H1 (cell line): ENCODE measurements at regions not wholly inside any gene's neighbourhood (a gene's known extent, or its start where the extent isn't known, plus 50 kb on each side); places are given as distances from the start of the nearest gene placed in this dataset.

ENCODE experiments used
- CTCF ChIA-PET: fragments of 300-600 bp; sonication (Branson Sonifier 250); formaldehyde crosslinking; loops from one replicate; lab custom pipeline; 2021; ENCODE audit not compliant: partially characterized antibody; lab: Charles Lee
- POLR2A ChIA-PET: fragments of 300-600 bp; sonication (Branson Sonifier 250); formaldehyde crosslinking; loops from one replicate; lab custom pipeline; 2021; ENCODE audit warnings: inconsistent platforms; ENCODE audit not compliant: partially characterized antibody; lab: Charles Lee
- DNase-seq, 2 experiments: peaks; one replicate each; pipeline versions ENCODE4 v3.0.0 to v3.0.0-alpha.2; 2010 to 2022; ENCODE audit warnings: low spot score in 2 of 2, low read depth in 1 of 2, mixed read lengths in 1 of 2
- FAIRE-seq: peaks from 2 replicates; lab custom pipeline; 2011; peaks lifted over from hg19 to GRCh38; lab: Jason Lieb, UNC
- H2AFZ ChIP-seq: 2 replicates; pipeline ENCODE4 v1.8.1; 2012; ENCODE audit warnings: low read length, inconsistent platforms
- H2AK5ac ChIP-seq: 2 replicates; pipeline ENCODE4 v1.6.1; 2013; ENCODE audit warnings: low read depth, low read length
- H2BK120ac ChIP-seq: replicated peaks from 2 replicates; pipeline ENCODE3; 2013; ENCODE audit warnings: low read depth, low read length, inconsistent platforms
- H2BK12ac ChIP-seq: 2 replicates; pipeline ENCODE4 v1.6.1; 2013; ENCODE audit warnings: low read depth, low read length
- H2BK15ac ChIP-seq: 2 replicates; pipeline ENCODE4 v1.6.1; 2013; ENCODE audit warnings: low read length
- H2BK20ac ChIP-seq: 2 replicates; pipeline ENCODE4 v1.6.1; 2013; ENCODE audit warnings: low read length
- H2BK5ac ChIP-seq: 2 replicates; pipeline ENCODE4 v1.6.1; 2013; ENCODE audit warnings: low read depth, low read length
- H3K14ac ChIP-seq: 2 replicates; pipeline ENCODE4 v1.6.1; 2013; ENCODE audit warnings: inconsistent platforms; ENCODE audit not compliant: insufficient read length
- H3K18ac ChIP-seq: 2 replicates; pipeline ENCODE4 v1.6.1; 2013; ENCODE audit warnings: low read length; ENCODE audit errors: extremely low read depth
- H3K23ac ChIP-seq: 2 replicates; pipeline ENCODE4 v1.6.1; 2013; ENCODE audit warnings: inconsistent platforms; ENCODE audit not compliant: insufficient read length
- H3K23me2 ChIP-seq: 2 replicates; pipeline ENCODE4 v1.6.1; 2013; ENCODE audit warnings: low read depth, low read length
- H3K27ac ChIP-seq: 2 replicates; pipeline ENCODE4 v1.6.1; 2011; ENCODE audit warnings: low read depth, low read length, inconsistent platforms
- H3K27me3 ChIP-seq, 4 experiments: replicated peaks in 1 of 4; 1 replicate in 1 of 4; 2 replicates in 3 of 4; pipeline versions ENCODE4 v1.6.1 to v1.8.1; 2011 to 2013; ENCODE audit warnings: low read length in 3 of 4, mild to moderate bottlenecking in 3 of 4, inconsistent platforms in 2 of 4, mixed read lengths in 2 of 4, moderate library complexity in 1 of 4; ENCODE audit not compliant: control insufficient read depth in 3 of 4, insufficient read depth in 3 of 4; ENCODE audit errors: extremely low read depth in 1 of 4
- H3K36me3 ChIP-seq, 4 experiments: 2 replicates each; pipeline versions ENCODE4 v1.6.1 to v1.8.1; 2011 to 2013; ENCODE audit warnings: mild to moderate bottlenecking in 4 of 4, low read length in 3 of 4, moderate library complexity in 2 of 4, control low read depth in 1 of 4, inconsistent platforms in 1 of 4; ENCODE audit not compliant: insufficient read depth in 4 of 4, control insufficient read depth in 2 of 4
- H3K4ac ChIP-seq: replicated peaks from 2 replicates; pipeline ENCODE3; 2013; ENCODE audit warnings: low read length, low read depth, mixed read lengths, inconsistent platforms; ENCODE audit not compliant: insufficient read length
- H3K4me1 ChIP-seq, 4 experiments: replicated peaks in 1 of 4; 1 replicate in 1 of 4; 2 replicates in 3 of 4; pipeline versions ENCODE4 v1.6.1 to v1.8.1; 2011 to 2013; ENCODE audit warnings: low read length in 3 of 4, inconsistent platforms in 2 of 4, mixed read lengths in 1 of 4; ENCODE audit not compliant: insufficient read depth in 4 of 4, control insufficient read depth in 3 of 4
- H3K4me2 ChIP-seq, 2 experiments: 2 replicates each; pipeline versions ENCODE4 v1.6.1 to v1.8.1; 2011 to 2013; ENCODE audit warnings: low read depth in 2 of 2, low read length in 2 of 2, control low read depth in 1 of 2, inconsistent platforms in 1 of 2, mild to moderate bottlenecking in 1 of 2; ENCODE audit not compliant: insufficient read depth in 1 of 2
- H3K4me3 ChIP-seq, 4 experiments: fragments of 200-600, 300-600 bp in 1 of 4; sonication (generic), shearing (Covaris generic), sonication (Bioruptor Twin) in 1 of 4; 2 replicates each; pipeline versions ENCODE4 v1.5.1 to v1.8.1; 2011 to 2016; ENCODE audit warnings: low read length in 4 of 4, low read depth in 3 of 4, control low read depth in 2 of 4, inconsistent platforms in 2 of 4, mild to moderate bottlenecking in 2 of 4, mixed read lengths in 1 of 4, moderate library complexity in 1 of 4; ENCODE audit not compliant: insufficient read depth in 2 of 4; ENCODE audit errors: extremely low read depth in 1 of 4
- H3K56ac ChIP-seq: replicated peaks from 2 replicates; pipeline ENCODE3; 2013; ENCODE audit warnings: low read depth, mild to moderate bottlenecking, mixed read lengths, low read length, inconsistent platforms; ENCODE audit not compliant: insufficient read length
- H3K79me1 ChIP-seq: 2 replicates; pipeline ENCODE4 v1.6.1; 2013; ENCODE audit warnings: low read depth, low read length, control low read depth
- H3K79me2 ChIP-seq, 2 experiments: 2 replicates each; pipeline versions ENCODE4 v1.6.1 to v1.8.1; 2012 to 2013; ENCODE audit warnings: low read length in 2 of 2, mild to moderate bottlenecking in 2 of 2, inconsistent platforms in 1 of 2; ENCODE audit not compliant: insufficient read depth in 2 of 2, control insufficient read depth in 1 of 2
- H3K9ac ChIP-seq, 4 experiments: replicated peaks in 1 of 4; 1 replicate in 1 of 4; 2 replicates in 3 of 4; pipeline versions ENCODE4 v1.6.1 to v1.8.1; 2011 to 2013; ENCODE audit warnings: low read depth in 3 of 4, low read length in 3 of 4, control low read depth in 2 of 4, mild to moderate bottlenecking in 2 of 4, moderate library complexity in 2 of 4, inconsistent platforms in 1 of 4; ENCODE audit errors: extremely low read depth in 1 of 4
- H3K9me3 ChIP-seq, 2 experiments: 2 replicates each; pipeline versions ENCODE4 v1.6.1 to v1.8.1; 2012 to 2013; ENCODE audit warnings: mild to moderate bottlenecking in 2 of 2, moderate library complexity in 2 of 2, control low read depth in 1 of 2, inconsistent platforms in 1 of 2, low read depth in 1 of 2, low read length in 1 of 2, mixed read lengths in 1 of 2; ENCODE audit not compliant: insufficient read depth in 2 of 2
- H4K20me1 ChIP-seq, 2 experiments: replicated peaks in 1 of 2; 2 replicates each; pipeline versions ENCODE3 to v1.8.1; 2011 to 2013; ENCODE audit warnings: inconsistent platforms in 2 of 2, low read length in 2 of 2, mild to moderate bottlenecking in 1 of 2; ENCODE audit not compliant: insufficient read depth in 2 of 2, control insufficient read depth in 1 of 2
- H4K5ac ChIP-seq: 2 replicates; pipeline ENCODE4 v1.6.1; 2013; ENCODE audit warnings: low read length, low read depth, mixed read lengths, inconsistent platforms; ENCODE audit not compliant: insufficient read length
- H4K8ac ChIP-seq: 2 replicates; pipeline ENCODE4 v1.8.0; 2013; ENCODE audit warnings: mild to moderate bottlenecking, moderate library complexity, low read length, inconsistent platforms; ENCODE audit not compliant: insufficient read depth; ENCODE audit errors: extremely low read depth
- H4K91ac ChIP-seq: replicated peaks from 2 replicates; pipeline ENCODE3; 2013; ENCODE audit warnings: low read length, mixed read lengths, inconsistent platforms; ENCODE audit not compliant: insufficient read length
- FOSL1 ChIP-seq: IDR thresholded peaks from 2 replicates; pipeline ENCODE4 v1.6.1; 2011; ENCODE audit warnings: mild to moderate bottlenecking, low read depth, low read length, moderate library complexity; ENCODE audit not compliant: insufficient read depth
- SUZ12 ChIP-seq: fragments of 200-600 bp; sonication (generic); IDR thresholded peaks from 2 replicates; pipeline ENCODE4 v1.6.1; 2012; ENCODE audit warnings: mild to moderate bottlenecking, inconsistent platforms, low read length, moderate library complexity, mixed read lengths
- TAF1 ChIP-seq: IDR thresholded peaks from 2 replicates; pipeline ENCODE4 v1.6.1; 2011; ENCODE audit warnings: mild to moderate bottlenecking, low read depth, low read length
- WGBS, 2 experiments: shearing (Covaris generic) in 1 of 2; methylation state at CpG; one replicate each; pipeline versions ENCODE4 v1.1.6 to v1.1.7; 2013 to 2015; ENCODE audit warnings: low lambda C conversion rate in 2 of 2, mixed read lengths in 2 of 2, inconsistent platforms in 1 of 2, low coverage in 1 of 2, missing lambda C conversion rate in 1 of 2; ENCODE audit not compliant: insufficient replicate concordance in 2 of 2, insufficient coverage in 1 of 2, insufficient read length in 1 of 2; ENCODE audit errors: extremely low coverage in 1 of 2, missing lambda C conversion rate in 1 of 2; 5-methylcytosine and 5-hydroxymethylcytosine counted together
- TF ChIP-seq, protein P1 (sequence below), 3 experiments: IDR thresholded peaks; 1 replicate in 2 of 3; 2 replicates in 1 of 3; pipeline versions ENCODE4 v1.5.1 to v1.6.1; 2011; ENCODE audit warnings: low read length in 3 of 3, mild to moderate bottlenecking in 3 of 3, inconsistent platforms in 2 of 3, low read depth in 1 of 3, moderate library complexity in 1 of 3; ENCODE audit not compliant: insufficient read depth in 1 of 3; ENCODE audit errors: control extremely low read depth in 1 of 3

DNA sequence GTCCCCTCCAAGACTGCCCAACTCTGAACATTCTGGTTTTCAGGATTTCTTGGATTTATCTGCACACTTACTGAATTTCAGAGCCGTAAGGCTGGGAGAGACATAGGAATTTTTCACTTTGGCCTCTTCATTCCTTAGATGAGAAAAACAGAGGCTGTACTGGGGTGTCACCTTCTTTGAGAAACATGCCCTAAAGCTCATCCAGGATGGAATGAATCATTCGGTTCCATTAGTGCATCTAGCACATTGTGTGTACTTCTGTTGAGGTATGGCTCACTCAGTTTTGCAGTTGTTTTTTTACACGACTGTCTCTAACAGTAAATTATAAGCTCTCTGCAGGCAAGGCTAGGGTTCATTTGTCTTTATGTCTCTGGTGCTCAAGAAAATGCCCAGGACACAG is 383.4 kb downstream of the GATA3 start:
- Histone ChIP-seq H2BK20ac (no peak overlapping the region), H3K79me2 (no peaks in the 10 kb centered on the region), H3K9me3 (no peaks in the 10 kb centered on the region), H4K91ac (no peak overlapping the region), H3K23ac (no peak overlapping the region), H3K4me1 (no peaks in the 10 kb centered on the region), H3K79me1 (no peaks in the 10 kb centered on the region), H3K27me3 (no peaks in the 10 kb centered on the region), H2BK12ac (no peak overlapping the region), H3K14ac (no peak overlapping the region), H3K27ac (no peak overlapping the region), H3K4me3 (no peak overlapping the region), H4K20me1 (no peaks in the 10 kb centered on the region), H3K23me2 (no peaks in the 10 kb centered on the region; the same call in 1 of the 2 replicates), H4K8ac (no peak overlapping the region), H2BK5ac (no peak overlapping the region), H3K18ac (no peak overlapping the region), H2AK5ac (no peak overlapping the region), H2AFZ (no peak overlapping the region), H2BK15ac (no peak overlapping the region), H3K36me3 (no peaks in the 10 kb centered on the region), H3K56ac (no peak overlapping the region), H3K9ac (no peak overlapping the region), H4K5ac (no peak overlapping the region), H3K4ac (no peak overlapping the region), H2BK120ac (no peak overlapping the region), H3K4me2 (no peak overlapping the region)
- 91% methylated on average over 3 of the region's 3 CpGs; no CpG with 5 or more reads in 1 of the 2 experiments for WGBS, 2 experiments
- CTCF ChIA-PET, result interaction anchor here (1.4 kb wide), 1 partner anchor 8 kb away, joined by 6 read pairs; no protein-coding TSS in a partner anchor
- DNase-seq (no peak), FAIRE-seq (no peak)
- TF ChIP-seq FOSL1, result no peak
- TF ChIP-seq, protein P1, sequence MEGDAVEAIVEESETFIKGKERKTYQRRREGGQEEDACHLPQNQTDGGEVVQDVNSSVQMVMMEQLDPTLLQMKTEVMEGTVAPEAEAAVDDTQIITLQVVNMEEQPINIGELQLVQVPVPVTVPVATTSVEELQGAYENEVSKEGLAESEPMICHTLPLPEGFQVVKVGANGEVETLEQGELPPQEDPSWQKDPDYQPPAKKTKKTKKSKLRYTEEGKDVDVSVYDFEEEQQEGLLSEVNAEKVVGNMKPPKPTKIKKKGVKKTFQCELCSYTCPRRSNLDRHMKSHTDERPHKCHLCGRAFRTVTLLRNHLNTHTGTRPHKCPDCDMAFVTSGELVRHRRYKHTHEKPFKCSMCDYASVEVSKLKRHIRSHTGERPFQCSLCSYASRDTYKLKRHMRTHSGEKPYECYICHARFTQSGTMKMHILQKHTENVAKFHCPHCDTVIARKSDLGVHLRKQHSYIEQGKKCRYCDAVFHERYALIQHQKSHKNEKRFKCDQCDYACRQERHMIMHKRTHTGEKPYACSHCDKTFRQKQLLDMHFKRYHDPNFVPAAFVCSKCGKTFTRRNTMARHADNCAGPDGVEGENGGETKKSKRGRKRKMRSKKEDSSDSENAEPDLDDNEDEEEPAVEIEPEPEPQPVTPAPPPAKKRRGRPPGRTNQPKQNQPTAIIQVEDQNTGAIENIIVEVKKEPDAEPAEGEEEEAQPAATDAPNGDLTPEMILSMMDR (IDR thresholded peaks at IDR 0.05; ENCODE audit: control extremely low read depth in 1 of 3, insufficient read depth in 1 of 3, low read depth in 1 of 3, low read length in 3 of 3), result no peak
- TF ChIP-seq SUZ12, result no peak
- no peak for TF ChIP-seq TAF1
- POLR2A ChIA-PET, result no interaction called here
